NB4 (cell line): ENCODE measurements at regions not wholly inside any gene's neighbourhood (a gene's known extent, or its start where the extent isn't known, plus 50 kb on each side); places are given as distances from the start of the nearest gene placed in this dataset.

Source experiments
- MAX ChIP-seq: IDR thresholded peaks from 2 replicates; pipeline ENCODE4 v1.6.1; 2011; ENCODE audit warnings: low read depth, low read length
- MYC ChIP-seq: IDR thresholded peaks from 2 replicates; pipeline ENCODE4 v1.6.1; 2011; ENCODE audit warnings: low read depth, low read length
- TF ChIP-seq, protein P1 (sequence below): IDR thresholded peaks from one replicate; pipeline ENCODE4 v1.5.1; 2012; ENCODE audit warnings: low read depth, low read length

DNA sequence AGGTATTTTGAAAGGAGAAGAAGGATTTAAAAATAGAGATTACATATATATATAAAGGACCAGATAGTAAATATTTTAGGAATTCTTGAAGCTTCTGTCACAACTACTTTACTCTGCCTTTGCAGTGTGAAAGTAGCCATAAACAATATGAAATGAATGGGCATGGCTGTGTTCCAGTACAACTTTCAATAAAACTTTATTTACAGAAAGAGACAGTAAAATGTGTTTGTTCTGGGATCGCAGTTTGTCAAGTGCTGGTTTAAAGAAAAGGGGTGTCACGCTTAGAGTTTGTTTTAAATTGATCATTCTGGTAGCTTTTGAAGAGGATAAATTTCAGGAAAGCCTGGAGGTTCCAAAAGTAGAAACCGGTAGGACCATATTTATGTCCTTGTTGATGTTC, 176.1 kb upstream of the HS3ST1 start:
- TF ChIP-seq, protein P1, sequence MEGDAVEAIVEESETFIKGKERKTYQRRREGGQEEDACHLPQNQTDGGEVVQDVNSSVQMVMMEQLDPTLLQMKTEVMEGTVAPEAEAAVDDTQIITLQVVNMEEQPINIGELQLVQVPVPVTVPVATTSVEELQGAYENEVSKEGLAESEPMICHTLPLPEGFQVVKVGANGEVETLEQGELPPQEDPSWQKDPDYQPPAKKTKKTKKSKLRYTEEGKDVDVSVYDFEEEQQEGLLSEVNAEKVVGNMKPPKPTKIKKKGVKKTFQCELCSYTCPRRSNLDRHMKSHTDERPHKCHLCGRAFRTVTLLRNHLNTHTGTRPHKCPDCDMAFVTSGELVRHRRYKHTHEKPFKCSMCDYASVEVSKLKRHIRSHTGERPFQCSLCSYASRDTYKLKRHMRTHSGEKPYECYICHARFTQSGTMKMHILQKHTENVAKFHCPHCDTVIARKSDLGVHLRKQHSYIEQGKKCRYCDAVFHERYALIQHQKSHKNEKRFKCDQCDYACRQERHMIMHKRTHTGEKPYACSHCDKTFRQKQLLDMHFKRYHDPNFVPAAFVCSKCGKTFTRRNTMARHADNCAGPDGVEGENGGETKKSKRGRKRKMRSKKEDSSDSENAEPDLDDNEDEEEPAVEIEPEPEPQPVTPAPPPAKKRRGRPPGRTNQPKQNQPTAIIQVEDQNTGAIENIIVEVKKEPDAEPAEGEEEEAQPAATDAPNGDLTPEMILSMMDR = no peak
- TF ChIP-seq MAX (no peak), MYC (no peak)
